ENCODE measurements at regions not wholly inside any gene's neighbourhood (a gene's known extent, or its start where the extent isn't known, plus 50 kb on each side); places are given as distances from the start of the nearest gene placed in this dataset.

GRCh38 chr18:10116574-10116973 lies 202.8 kb downstream of the VAPA start:
- TF ChIP-seq POLR2A (IDR thresholded peaks at IDR 0.05) (no peak), CTCF (IDR thresholded peaks at IDR 0.05) (no peak)

All from breast epithelium (tissue), 3 donors.